NCI-H2196 (cell line): ENCODE measurements at regions not wholly inside any gene's neighbourhood (a gene's known extent, or its start where the extent isn't known, plus 50 kb on each side); places are given as distances from the start of the nearest gene placed in this dataset.
"Not testable (repeated sequence)": the region's sequence is repeated elsewhere in the genome, so short reads cannot be mapped to it uniquely, and the experiment has no call there.

Experiments
- DNase-seq: peaks from one replicate; lab custom pipeline; 2025; ENCODE audit not compliant: unreplicated experiment; lab: John Stamatoyannopoulos, UW

GRCh38 chr2:187775651-187776050 lies 221.4 kb upstream of the TFPI start:
- no peak for DNase-seq

- no peak for DNase-seq
These were observed 228.1 kb upstream of the TFPI start for GRCh38 chr2:187782301-187782700.

GRCh38 chr2:187783446-187783845 lies 229.2 kb upstream of the TFPI start:
- DNase-seq, result no peak

- not testable (repeated sequence) for DNase-seq
These were observed 229.9 kb upstream of the TFPI start for GRCh38 chr2:187784138-187784537.

GRCh38 chr2:187799601-187800000 lies 245.4 kb upstream of the TFPI start:
- DNase-seq, result no peak

GRCh38 chr2:187803816-187804215 lies 249.6 kb upstream of the TFPI start:
- no peak for DNase-seq

DNA sequence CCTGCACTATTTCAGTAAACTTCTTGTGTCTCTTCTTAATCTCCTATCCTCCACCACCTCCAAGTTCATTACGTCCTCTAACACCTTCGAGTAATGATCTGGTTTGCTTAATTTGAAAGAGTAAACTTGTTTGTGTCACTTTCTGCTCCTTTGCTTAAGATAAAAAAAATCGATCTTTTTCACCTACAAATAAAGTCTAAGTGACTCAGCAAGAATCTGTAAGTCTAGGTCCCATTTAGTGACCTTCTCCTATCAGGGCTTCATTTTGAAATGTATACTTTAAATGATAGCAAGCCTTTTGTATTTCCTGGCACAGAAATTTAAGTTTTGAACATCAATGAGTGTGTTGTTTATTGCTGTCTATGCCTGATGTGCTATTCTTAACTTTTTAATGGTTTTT lies 260.9 kb upstream of the TFPI start:
- DNase-seq, result no peak

DNA sequence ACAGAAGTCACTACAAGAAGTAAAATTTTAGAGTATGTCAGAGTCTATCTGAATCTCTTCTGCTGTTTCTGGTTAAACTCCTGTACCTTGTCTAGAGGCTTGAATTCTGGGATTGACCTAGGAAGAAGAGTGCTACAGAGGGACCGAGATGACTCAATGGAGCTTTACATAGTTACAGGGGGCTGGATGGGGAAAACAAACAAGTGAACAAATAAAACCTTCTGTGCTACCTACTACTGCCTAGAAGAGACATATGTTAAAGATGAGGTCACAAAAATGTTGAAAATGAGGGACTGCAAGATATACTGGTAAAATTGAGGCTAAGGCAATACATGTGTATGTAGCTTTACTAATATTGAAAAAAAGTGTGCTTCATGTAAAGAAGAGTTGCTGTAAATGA lies 265.4 kb upstream of the TFPI start:
- DNase-seq, result no peak

GRCh38 chr2:187825108-187825507 lies 270.9 kb upstream of the TFPI start:
- no peak for DNase-seq

- DNase-seq, result no peak
These were observed 271.8 kb upstream of the TFPI start for GRCh38 chr2:187826023-187826422.

- no peak for DNase-seq
These were observed 280.6 kb upstream of the TFPI start for GRCh38 chr2:187834787-187835186.

DNA sequence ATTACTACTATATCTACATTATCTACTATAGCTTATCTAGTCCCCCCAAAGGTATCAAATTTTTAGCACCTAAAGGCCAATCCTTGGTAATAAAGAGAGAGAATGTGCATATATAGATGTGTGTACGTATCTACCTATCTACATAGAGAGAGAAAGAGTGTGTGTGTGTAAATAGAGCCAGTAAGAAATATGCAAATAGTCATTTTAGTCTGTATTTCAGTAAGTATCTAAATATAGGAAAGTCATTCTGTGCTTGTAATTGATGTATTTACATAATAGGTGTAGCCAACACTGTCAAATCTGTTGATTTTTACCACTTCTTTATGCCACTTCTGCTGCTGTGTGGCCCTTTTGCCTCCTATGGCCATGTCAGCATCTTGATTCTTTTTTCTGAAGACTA lies 284.5 kb upstream of the TFPI start:
- no peak for DNase-seq

DNA sequence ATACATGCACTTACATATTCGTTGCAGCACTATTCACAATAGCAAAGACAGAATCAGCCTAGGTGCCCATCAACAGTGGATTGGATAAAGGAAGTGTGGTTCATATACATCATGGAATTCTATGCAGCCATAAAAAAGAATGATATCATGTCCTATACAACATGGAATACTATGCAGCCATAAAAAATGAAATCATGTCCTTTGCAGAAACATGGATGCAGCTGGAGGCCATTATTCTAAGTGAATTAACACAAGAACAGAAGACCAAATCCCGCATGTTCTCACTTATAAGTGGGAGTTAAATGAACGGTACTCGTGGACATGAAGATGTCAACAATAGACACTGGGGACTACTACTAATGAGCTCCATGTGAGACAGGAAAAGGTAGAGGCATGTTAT lies 288.1 kb upstream of the TFPI start:
- no peak for DNase-seq

DNA sequence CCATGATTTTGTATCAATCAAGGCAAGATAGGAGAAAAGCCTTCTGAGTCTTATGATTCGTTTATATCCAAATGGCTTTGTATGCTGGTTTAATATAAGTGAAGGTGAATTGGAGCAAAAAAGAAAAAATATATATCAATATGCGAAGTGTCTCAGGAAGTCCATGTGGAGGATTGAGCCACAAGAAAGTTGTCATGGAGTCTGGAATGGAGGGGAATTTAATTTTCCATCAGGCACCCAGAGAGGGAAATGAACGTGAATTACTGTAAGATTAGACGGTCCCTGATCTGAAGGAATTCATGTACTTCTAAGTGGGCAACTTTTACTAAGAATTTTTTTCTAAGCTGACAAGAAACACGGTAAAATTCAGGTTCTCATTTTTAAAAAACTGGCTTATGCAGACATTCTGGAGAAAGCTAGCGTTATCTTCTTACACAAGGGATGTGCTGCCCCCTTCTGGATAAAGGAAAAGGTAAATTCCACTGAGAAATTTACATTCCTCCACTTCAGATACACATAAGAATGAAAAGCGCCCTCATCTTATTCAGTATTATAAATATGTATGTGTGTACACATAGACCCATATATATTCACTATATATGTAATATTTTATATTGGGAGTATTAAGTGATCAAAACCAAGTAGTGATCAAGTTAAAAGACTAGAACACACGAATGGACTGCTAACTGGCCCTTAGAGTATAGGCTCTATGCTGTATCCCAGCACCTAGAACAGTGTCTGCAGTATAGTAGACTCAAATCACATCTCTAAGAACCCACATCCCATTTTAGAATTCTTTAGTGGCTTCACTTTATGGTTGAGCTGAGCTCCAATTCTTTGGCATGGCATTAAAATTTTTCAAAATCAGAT lies 289.0 kb upstream of the TFPI start:
- DNase-seq, result peak; percentile 40

GRCh38 chr2:187847245-187848208 lies 293.3 kb upstream of the TFPI start:
- DNase-seq, result no peak

- no peak for DNase-seq
These were observed 297.8 kb upstream of the TFPI start for GRCh38 chr2:187851955-187852561.

DNA sequence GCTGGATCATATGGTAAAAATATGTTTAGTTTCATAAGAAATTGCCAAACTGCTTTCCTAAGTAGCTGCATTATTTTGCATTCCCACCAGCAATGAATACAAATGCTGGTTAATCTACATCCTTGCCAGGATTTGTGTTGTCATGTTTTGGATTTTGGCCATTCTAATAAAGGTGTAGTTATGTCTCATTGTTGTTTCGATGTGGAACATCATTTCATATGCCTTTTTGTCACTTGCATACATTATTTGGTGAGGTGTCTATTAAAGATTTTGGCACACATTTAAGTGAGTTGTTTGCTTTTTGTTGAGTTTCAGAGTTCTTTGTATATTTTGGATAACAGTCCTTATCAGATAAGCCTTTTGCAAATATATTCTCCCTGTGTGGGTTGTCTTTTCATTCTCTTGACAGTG lies 299.2 kb upstream of the TFPI start:
- DNase-seq, result no peak

GRCh38 chr2:187854801-187855200 lies 300.6 kb upstream of the TFPI start:
- DNase-seq, result no peak

- no peak for DNase-seq
These were observed 301.5 kb upstream of the TFPI start for GRCh38 chr2:187855689-187856088.

DNA sequence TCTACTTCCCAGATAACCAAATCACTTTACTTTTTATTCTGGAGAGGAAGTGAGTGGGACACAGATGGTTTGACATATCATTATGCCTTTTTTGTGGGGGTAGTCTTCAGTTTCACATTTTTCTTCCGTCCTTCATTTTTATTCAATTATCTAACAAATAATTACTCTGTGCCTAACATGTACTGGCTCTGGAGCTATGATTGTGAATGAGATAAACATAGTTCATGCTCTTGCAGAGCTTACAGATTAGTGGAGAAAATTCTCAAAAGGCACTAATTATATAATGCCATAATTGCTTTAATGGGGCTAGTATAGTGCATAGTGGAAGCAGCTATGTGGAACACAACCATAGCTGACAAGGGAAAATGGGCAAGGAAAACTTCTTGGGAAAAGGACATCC lies 303.6 kb upstream of the TFPI start:
- DNase-seq, result no peak

DNA sequence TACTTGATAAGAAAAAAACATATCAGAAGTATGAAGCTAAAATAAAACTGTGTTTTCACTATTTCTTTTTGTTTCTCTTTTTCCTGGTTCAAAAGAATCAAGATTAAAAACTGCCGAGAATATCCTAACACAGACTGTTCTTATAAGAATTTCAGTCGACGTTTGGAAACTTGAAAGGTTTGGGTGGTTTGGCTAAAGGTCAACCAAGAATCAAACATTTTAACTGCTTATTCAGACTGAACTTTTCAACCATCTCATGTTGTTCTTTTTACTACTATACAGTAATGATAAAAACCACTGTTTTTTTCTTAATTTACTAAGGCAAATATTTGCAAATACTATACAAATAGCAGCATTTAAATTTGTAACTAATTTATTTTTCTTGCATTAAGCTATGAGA lies 308.5 kb upstream of the TFPI start:
- no peak for DNase-seq

- no peak for DNase-seq
These were observed 310.8 kb upstream of the TFPI start for GRCh38 chr2:187865025-187865424.
